GM12891 (cell line): ENCODE measurements at regions not wholly inside any gene's neighbourhood (a gene's known extent, or its start where the extent isn't known, plus 50 kb on each side); places are given as distances from the start of the nearest gene placed in this dataset.

Experiments used
- POLR2A ChIP-seq: IDR thresholded peaks from 2 replicates; pipeline ENCODE4 v1.6.1; 2011; ENCODE audit warnings: low read depth, low read length, control low read depth
- POLR2AphosphoS5 ChIP-seq: IDR thresholded peaks from 2 replicates; pipeline ENCODE4 v1.6.1; 2011; ENCODE audit warnings: low read depth, low read length, control low read depth
- TAF1 ChIP-seq: IDR thresholded peaks from 2 replicates; pipeline ENCODE4 v1.6.1; 2011; ENCODE audit warnings: low read depth, low read length, control low read depth

- TF ChIP-seq POLR2AphosphoS5 (no peak), POLR2A (no peak), TAF1 (no peak)
Measured at GRCh38 chr4:113820108-113820507, 58.6 kb upstream of the CAMK2D start.
